ENCODE measurements at regions not wholly inside any gene's neighbourhood (a gene's known extent, or its start where the extent isn't known, plus 50 kb on each side); places are given as distances from the start of the nearest gene placed in this dataset.

GRCh38 chr16:9330095-9330494 lies 238.7 kb downstream of the HAPSTR1 start:
- DNase-seq (no peak), ATAC-seq (no peak)
- Mint-ChIP-seq H3K4me3 (no peak overlapping the region), H3K27me3 (no peaks in the 10 kb centered on the region), H3K9me3 (ENCODE audit: low read depth) (peaks cover 2% of the 10 kb centered on the region), H3K27ac (no peak overlapping the region), H3K4me1 (no peaks in the 10 kb centered on the region), H3K36me3 (ENCODE audit: low read depth) (no peaks in the 10 kb centered on the region)
- ChIA-PET POLR2A (no interaction called here), CTCF (no interaction called here)
- intact Hi-C loops (cut with DNase I, micrococcal nuclease) = no loop called here

- no peak for DNase-seq
- intact Hi-C loops (cut with DNase I, micrococcal nuclease) = no loop called here
- H3K27ac Mint-ChIP-seq = no peak overlapping the region
- ChIA-PET POLR2A (no interaction called here), CTCF (no interaction called here)
- H3K36me3 Mint-ChIP-seq (ENCODE audit: low read depth) = no peaks in the 10 kb centered on the region
- no peak overlapping the region for H3K4me3 Mint-ChIP-seq
- no peaks in the 10 kb centered on the region for H3K9me3 Mint-ChIP-seq (ENCODE audit: low read depth)
- H3K27me3 Mint-ChIP-seq = peaks cover 1% of the 10 kb centered on the region
- no peaks in the 10 kb centered on the region for H3K4me1 Mint-ChIP-seq
- no peak for ATAC-seq
Measured at GRCh38 chr16:9331503-9331902, 240.1 kb downstream of the HAPSTR1 start.

GRCh38 chr16:9332574-9333148 lies 241.2 kb downstream of the HAPSTR1 start:
- POLR2A ChIA-PET = no interaction called here
- Mint-ChIP-seq H3K9me3 (ENCODE audit: low read depth) (no peaks in the 10 kb centered on the region), H3K4me3 (no peak overlapping the region), H3K27me3 (peaks cover 4% of the 10 kb centered on the region), H3K36me3 (ENCODE audit: low read depth) (no peaks in the 10 kb centered on the region), H3K27ac (no peak overlapping the region), H3K4me1 (no peaks in the 10 kb centered on the region)
- CTCF ChIA-PET = interaction anchor here (0.6 kb wide), 1 partner anchor 859 kb away, joined by 5 read pairs; no protein-coding TSS in a partner anchor
- DNase-seq (no peak), ATAC-seq (no peak)
- intact Hi-C loops (cut with DNase I, micrococcal nuclease) = no loop called here

GRCh38 chr16:9333469-9333868 lies 242.0 kb downstream of the HAPSTR1 start:
- H3K36me3 Mint-ChIP-seq (ENCODE audit: low read depth) = no peaks in the 10 kb centered on the region
- ChIA-PET POLR2A (no interaction called here), CTCF (interaction anchor here (0.6 kb wide), 1 partner anchor 860 kb away, joined by 5 read pairs; no protein-coding TSS in a partner anchor)
- H3K4me1 Mint-ChIP-seq = no peaks in the 10 kb centered on the region
- intact Hi-C loops (cut with DNase I, micrococcal nuclease) = no loop called here
- no peak for DNase-seq
- H3K4me3 Mint-ChIP-seq = no peak overlapping the region
- peaks cover 4% of the 10 kb centered on the region for H3K27me3 Mint-ChIP-seq
- no peaks in the 10 kb centered on the region for H3K9me3 Mint-ChIP-seq (ENCODE audit: low read depth)
- no peak overlapping the region for H3K27ac Mint-ChIP-seq
- no peak for ATAC-seq

GRCh38 chr16:9334103-9334502 lies 242.7 kb downstream of the HAPSTR1 start:
- H3K4me1 Mint-ChIP-seq = no peaks in the 10 kb centered on the region
- H3K4me3 Mint-ChIP-seq = no peak overlapping the region
- DNase-seq = no peak
- H3K36me3 Mint-ChIP-seq (ENCODE audit: low read depth) = no peaks in the 10 kb centered on the region
- H3K27me3 Mint-ChIP-seq = peaks cover 4% of the 10 kb centered on the region
- no peak for ATAC-seq
- CTCF ChIA-PET = no interaction called here
- H3K27ac Mint-ChIP-seq = no peak overlapping the region
- intact Hi-C loops (cut with DNase I, micrococcal nuclease) = no loop called here
- POLR2A ChIA-PET = no interaction called here
- H3K9me3 Mint-ChIP-seq (ENCODE audit: low read depth) = no peaks in the 10 kb centered on the region

GRCh38 chr16:9337308-9338032 lies 246.0 kb downstream of the HAPSTR1 start:
- no peak overlapping the region for H3K4me3 Mint-ChIP-seq
- CTCF ChIA-PET = no interaction called here
- peaks cover 4% of the 10 kb centered on the region for H3K27me3 Mint-ChIP-seq
- no peak overlapping the region for H3K27ac Mint-ChIP-seq
- H3K4me1 Mint-ChIP-seq = no peaks in the 10 kb centered on the region
- no peaks in the 10 kb centered on the region for H3K9me3 Mint-ChIP-seq (ENCODE audit: low read depth)
- H3K36me3 Mint-ChIP-seq (ENCODE audit: low read depth) = no peaks in the 10 kb centered on the region
- intact Hi-C loops (cut with DNase I, micrococcal nuclease) = no loop called here
- ATAC-seq (no peak), DNase-seq (no peak)
- POLR2A ChIA-PET = no interaction called here

- ATAC-seq = no peak
- CTCF ChIA-PET = no interaction called here
- H3K27ac Mint-ChIP-seq = no peak overlapping the region
- no peak for DNase-seq
- no peak overlapping the region for H3K4me3 Mint-ChIP-seq
- POLR2A ChIA-PET = no interaction called here
- H3K4me1 Mint-ChIP-seq = no peaks in the 10 kb centered on the region
- no peaks in the 10 kb centered on the region for H3K36me3 Mint-ChIP-seq (ENCODE audit: low read depth)
- no peaks in the 10 kb centered on the region for H3K9me3 Mint-ChIP-seq (ENCODE audit: low read depth)
- intact Hi-C loops (cut with DNase I, micrococcal nuclease) = no loop called here
- peaks cover 7% of the 10 kb centered on the region for H3K27me3 Mint-ChIP-seq
Measured at GRCh38 chr16:9338068-9338467, 246.6 kb downstream of the HAPSTR1 start.

- ATAC-seq = no peak
- no peaks in the 10 kb centered on the region for H3K9me3 Mint-ChIP-seq (ENCODE audit: low read depth)
- DNase-seq = no peak
- H3K27me3 Mint-ChIP-seq = peaks cover 8% of the 10 kb centered on the region
- no peak overlapping the region for H3K27ac Mint-ChIP-seq
- intact Hi-C loops (cut with DNase I, micrococcal nuclease) = no loop called here
- no peaks in the 10 kb centered on the region for H3K4me1 Mint-ChIP-seq
- no peaks in the 10 kb centered on the region for H3K36me3 Mint-ChIP-seq (ENCODE audit: low read depth)
- POLR2A ChIA-PET = no interaction called here
- H3K4me3 Mint-ChIP-seq = no peak overlapping the region
- CTCF ChIA-PET = no interaction called here
Measured at GRCh38 chr16:9338510-9338909, 247.1 kb downstream of the HAPSTR1 start.

- ChIA-PET POLR2A (no interaction called here), CTCF (no interaction called here)
- intact Hi-C loops (cut with DNase I, micrococcal nuclease) = no loop called here
- DNase-seq (no peak), ATAC-seq (no peak)
- Mint-ChIP-seq H3K27me3 (peaks cover 8% of the 10 kb centered on the region), H3K27ac (no peak overlapping the region), H3K4me3 (no peak overlapping the region), H3K36me3 (ENCODE audit: low read depth) (no peaks in the 10 kb centered on the region), H3K4me1 (no peaks in the 10 kb centered on the region), H3K9me3 (ENCODE audit: low read depth) (no peaks in the 10 kb centered on the region)
Measured at GRCh38 chr16:9340526-9341256, 249.2 kb downstream of the HAPSTR1 start.

GRCh38 chr16:9343276-9343675 lies 251.8 kb downstream of the HAPSTR1 start:
- CTCF ChIA-PET = no interaction called here
- ATAC-seq (no peak), DNase-seq (no peak)
- POLR2A ChIA-PET = no interaction called here
- Mint-ChIP-seq H3K4me1 (no peaks in the 10 kb centered on the region), H3K27ac (no peak overlapping the region), H3K4me3 (no peak overlapping the region), H3K9me3 (ENCODE audit: low read depth) (no peaks in the 10 kb centered on the region), H3K36me3 (ENCODE audit: low read depth) (no peaks in the 10 kb centered on the region), H3K27me3 (peaks cover 4% of the 10 kb centered on the region)
- intact Hi-C loops (cut with DNase I, micrococcal nuclease) = no loop called here

- CTCF ChIA-PET = no interaction called here
Measured at GRCh38 chr16:9344508-9344907, 253.1 kb downstream of the HAPSTR1 start.

GRCh38 chr16:9345046-9345445 lies 253.6 kb downstream of the HAPSTR1 start:
- H3K9me3 Mint-ChIP-seq (ENCODE audit: low read depth) = peaks cover 11% of the 10 kb centered on the region
- H3K27me3 Mint-ChIP-seq = peaks cover 4% of the 10 kb centered on the region
- no peak overlapping the region for H3K27ac Mint-ChIP-seq
- ChIA-PET CTCF (no interaction called here), POLR2A (no interaction called here)
- intact Hi-C loops (cut with DNase I, micrococcal nuclease) = no loop called here
- ATAC-seq = no peak
- H3K36me3 Mint-ChIP-seq (ENCODE audit: low read depth) = no peaks in the 10 kb centered on the region
- H3K4me1 Mint-ChIP-seq = no peaks in the 10 kb centered on the region
- no peak for DNase-seq
- no peak overlapping the region for H3K4me3 Mint-ChIP-seq

More at GRCh38 chr16:9344508-9344907, 253.1 kb downstream of the HAPSTR1 start:
- H3K27me3 Mint-ChIP-seq = peaks cover 4% of the 10 kb centered on the region
- peaks cover 9% of the 10 kb centered on the region for H3K9me3 Mint-ChIP-seq (ENCODE audit: low read depth)
- no peak for DNase-seq
- intact Hi-C loops (cut with DNase I, micrococcal nuclease) = no loop called here
- H3K4me1 Mint-ChIP-seq = no peaks in the 10 kb centered on the region
- no peaks in the 10 kb centered on the region for H3K36me3 Mint-ChIP-seq (ENCODE audit: low read depth)
- H3K27ac Mint-ChIP-seq = no peak overlapping the region
- no peak for ATAC-seq
- H3K4me3 Mint-ChIP-seq = no peak overlapping the region
- POLR2A ChIA-PET = no interaction called here

Measured in activated CD4-positive, alpha-beta T cell treated with anti-CD3 and anti-CD28 coated beads for 36 hours (primary cell).